ENCODE measurements at regions not wholly inside any gene's neighbourhood (a gene's known extent, or its start where the extent isn't known, plus 50 kb on each side); places are given as distances from the start of the nearest gene placed in this dataset.

- H3K4me3 Mint-ChIP-seq (ENCODE audit: unreplicated experiment): no peak overlapping the region
- H3K9me3 Mint-ChIP-seq (ENCODE audit: unreplicated experiment): no peaks in the 10 kb centered on the region
- TF ChIP-seq, protein P1, sequence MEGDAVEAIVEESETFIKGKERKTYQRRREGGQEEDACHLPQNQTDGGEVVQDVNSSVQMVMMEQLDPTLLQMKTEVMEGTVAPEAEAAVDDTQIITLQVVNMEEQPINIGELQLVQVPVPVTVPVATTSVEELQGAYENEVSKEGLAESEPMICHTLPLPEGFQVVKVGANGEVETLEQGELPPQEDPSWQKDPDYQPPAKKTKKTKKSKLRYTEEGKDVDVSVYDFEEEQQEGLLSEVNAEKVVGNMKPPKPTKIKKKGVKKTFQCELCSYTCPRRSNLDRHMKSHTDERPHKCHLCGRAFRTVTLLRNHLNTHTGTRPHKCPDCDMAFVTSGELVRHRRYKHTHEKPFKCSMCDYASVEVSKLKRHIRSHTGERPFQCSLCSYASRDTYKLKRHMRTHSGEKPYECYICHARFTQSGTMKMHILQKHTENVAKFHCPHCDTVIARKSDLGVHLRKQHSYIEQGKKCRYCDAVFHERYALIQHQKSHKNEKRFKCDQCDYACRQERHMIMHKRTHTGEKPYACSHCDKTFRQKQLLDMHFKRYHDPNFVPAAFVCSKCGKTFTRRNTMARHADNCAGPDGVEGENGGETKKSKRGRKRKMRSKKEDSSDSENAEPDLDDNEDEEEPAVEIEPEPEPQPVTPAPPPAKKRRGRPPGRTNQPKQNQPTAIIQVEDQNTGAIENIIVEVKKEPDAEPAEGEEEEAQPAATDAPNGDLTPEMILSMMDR (IDR thresholded peaks at IDR 0.05; ENCODE audit: unreplicated experiment): no peak
- DNase-seq (ENCODE audit: unreplicated experiment): no peak
- H3K27me3 Mint-ChIP-seq (ENCODE audit: insufficient read depth, unreplicated experiment): peaks cover 62% of the 10 kb centered on the region
- ChIA-PET POLR2A (no interaction called here), CTCF (no interaction called here)
- H3K36me3 Mint-ChIP-seq (ENCODE audit: insufficient read depth, unreplicated experiment): no peaks in the 10 kb centered on the region
- intact Hi-C loops (cut with micrococcal nuclease): no loop called here
- H3K27ac Mint-ChIP-seq (ENCODE audit: low read depth, unreplicated experiment): no peak overlapping the region
- H3K4me1 Mint-ChIP-seq (ENCODE audit: insufficient read depth, unreplicated experiment): no peaks in the 10 kb centered on the region
- BruUV-seq (replicated peaks): no TSS peak
These were observed 173.1 kb downstream of the FTCDNL1 start for GRCh38 chr2:199677881-199678280.

DNA sequence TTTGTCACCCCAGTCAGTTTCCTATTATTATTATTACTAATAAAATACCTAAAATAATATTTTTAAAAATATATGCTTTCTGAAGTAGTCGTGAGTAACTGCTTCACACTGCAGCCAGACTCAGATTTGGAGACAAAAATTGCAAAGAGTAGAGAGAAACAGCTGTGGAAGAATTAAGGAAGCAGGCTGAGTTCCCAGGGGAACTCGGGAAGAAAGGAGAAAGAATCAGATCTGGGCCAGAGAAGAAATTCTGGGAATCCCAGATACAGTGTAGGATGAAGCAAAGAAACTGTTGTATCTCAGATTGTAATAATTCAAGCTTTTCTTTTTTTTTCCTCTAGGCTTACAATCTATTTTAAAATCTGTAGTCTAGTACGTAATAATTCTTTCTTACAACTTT is 182.3 kb downstream of the FTCDNL1 start:
- H3K4me1 Mint-ChIP-seq (ENCODE audit: insufficient read depth, unreplicated experiment): no peaks in the 10 kb centered on the region

GRCh38 chr2:199663157-199663556 is 187.8 kb downstream of the FTCDNL1 start:
- no peak for DNase-seq (ENCODE audit: unreplicated experiment)
- Mint-ChIP-seq H3K27me3 (ENCODE audit: insufficient read depth, unreplicated experiment) (peaks cover 47% of the 10 kb centered on the region), H3K4me3 (ENCODE audit: unreplicated experiment) (no peak overlapping the region), H3K4me1 (ENCODE audit: insufficient read depth, unreplicated experiment) (no peaks in the 10 kb centered on the region), H3K9me3 (ENCODE audit: unreplicated experiment) (no peaks in the 10 kb centered on the region), H3K27ac (ENCODE audit: low read depth, unreplicated experiment) (no peak overlapping the region), H3K36me3 (ENCODE audit: insufficient read depth, unreplicated experiment) (no peaks in the 10 kb centered on the region)
- ChIA-PET POLR2A (no interaction called here), CTCF (interaction anchor here (0.6 kb wide), 1 partner anchor 728 kb away, joined by 4 read pairs; no protein-coding TSS in a partner anchor)
- no TSS peak for BruUV-seq (replicated peaks)
- TF ChIP-seq, protein P1 (IDR thresholded peaks at IDR 0.05; ENCODE audit: unreplicated experiment): no peak
- intact Hi-C loops (cut with micrococcal nuclease): no loop called here

More for the DNA sequence above, 182.3 kb downstream of the FTCDNL1 start:
- no peaks in the 10 kb centered on the region for H3K36me3 Mint-ChIP-seq (ENCODE audit: insufficient read depth, unreplicated experiment)
- POLR2A ChIA-PET: no interaction called here
- no peak overlapping the region for H3K4me3 Mint-ChIP-seq (ENCODE audit: unreplicated experiment)
- H3K9me3 Mint-ChIP-seq (ENCODE audit: unreplicated experiment): no peaks in the 10 kb centered on the region
- BruUV-seq (replicated peaks): no TSS peak
- no peak overlapping the region for H3K27ac Mint-ChIP-seq (ENCODE audit: low read depth, unreplicated experiment)
- H3K27me3 Mint-ChIP-seq (ENCODE audit: insufficient read depth, unreplicated experiment): peaks cover 90% of the 10 kb centered on the region
- intact Hi-C loops (cut with micrococcal nuclease): no loop called here
- CTCF ChIA-PET: interaction anchor here (2.0 kb wide), 1 partner anchor 71 kb away, joined by 4 read pairs; no protein-coding TSS in a partner anchor
- DNase-seq (ENCODE audit: unreplicated experiment): no peak
- TF ChIP-seq, protein P1 (IDR thresholded peaks at IDR 0.05; ENCODE audit: unreplicated experiment): no peak

- H3K9me3 Mint-ChIP-seq (ENCODE audit: unreplicated experiment): no peaks in the 10 kb centered on the region
- intact Hi-C loops (cut with micrococcal nuclease): no loop called here
- POLR2A ChIA-PET: no interaction called here
- H3K4me1 Mint-ChIP-seq (ENCODE audit: insufficient read depth, unreplicated experiment): no peaks in the 10 kb centered on the region
- BruUV-seq (replicated peaks): no TSS peak
- H3K36me3 Mint-ChIP-seq (ENCODE audit: insufficient read depth, unreplicated experiment): no peaks in the 10 kb centered on the region
- TF ChIP-seq, protein P1 (IDR thresholded peaks at IDR 0.05; ENCODE audit: unreplicated experiment): no peak
- peaks cover 47% of the 10 kb centered on the region for H3K27me3 Mint-ChIP-seq (ENCODE audit: insufficient read depth, unreplicated experiment)
- DNase-seq (ENCODE audit: unreplicated experiment): no peak
- H3K27ac Mint-ChIP-seq (ENCODE audit: low read depth, unreplicated experiment): no peak overlapping the region
- CTCF ChIA-PET: interaction anchor here (0.6 kb wide), 1 partner anchor 1057 kb away, joined by 3 read pairs; no protein-coding TSS in a partner anchor
- H3K4me3 Mint-ChIP-seq (ENCODE audit: unreplicated experiment): no peak overlapping the region
These were observed 188.7 kb downstream of the FTCDNL1 start for GRCh38 chr2:199662255-199662654.
